Body of pancreas (tissue), 4 donors: ENCODE measurements at regions not wholly inside any gene's neighbourhood (a gene's known extent, or its start where the extent isn't known, plus 50 kb on each side); places are given as distances from the start of the nearest gene placed in this dataset.

Experiments used
- ATAC-seq: fragments of 150-250 bp; one replicate; pipeline ENCODE4 v1.9.1; 2016
- DNase-seq, 4 donors: peaks; one replicate each; pipeline ENCODE4 v3.0.0-alpha.2; 2019
- H3K27ac ChIP-seq, 4 donors: fragments of 200-600 bp; sonication (generic); 1 replicate in 3 of 4; 2 replicates in 1 of 4; pipeline versions ENCODE4 v1.5.1 to v1.6.1; 2016 to 2019; ENCODE audit warnings: mild to moderate bottlenecking in 1 of 4, mixed read lengths in 1 of 4, moderate library complexity in 1 of 4
- H3K27me3 ChIP-seq, 2 donors: fragments of 200-600 bp; sonication (generic); one replicate each; pipeline ENCODE4 v1.6.0; 2016; ENCODE audit warnings: mild to moderate bottlenecking in 1 of 2
- H3K36me3 ChIP-seq, 2 donors: fragments of 200-600 bp; sonication (generic); replicated peaks in 1 of 2; 2 replicates each; pipeline ENCODE4 v1.5.1; 2016; ENCODE audit warnings: low read depth in 2 of 2; ENCODE audit not compliant: insufficient read depth in 1 of 2
- H3K4me1 ChIP-seq: fragments of 200-600 bp; sonication (generic); one replicate; pipeline ENCODE4 v1.6.0; 2016
- H3K4me3 ChIP-seq, 2 donors: fragments of 200-600 bp; sonication (generic); 1 replicate in 1 of 2; 2 replicates in 1 of 2; pipeline ENCODE4 v1.5.1; 2016 to 2019
- H3K9me3 ChIP-seq, 3 donors: fragments of 200-600 bp; sonication (generic); 1 replicate in 2 of 3; 2 replicates in 1 of 3; pipeline ENCODE4 v1.5.1; 2016
- POLR2A ChIP-seq, 3 donors: fragments of 450-650 bp; IDR thresholded peaks; one replicate each; pipeline ENCODE4 v1.6.1; 2016; ENCODE audit warnings: antibody characterized with exemption in 3 of 3, mild to moderate bottlenecking in 2 of 3
- WGBS, 2 donors: methylation state at CpG; one replicate each; pipeline ENCODE4 v1.1.5; 2017; 5-methylcytosine and 5-hydroxymethylcytosine counted together
- intact Hi-C: fragments of 100-400 bp; cut with DNase I; formaldehyde crosslinking; loops from one replicate; pipeline ENCODE4 v1.15.1; 2023
- TF ChIP-seq, protein P1 (sequence below), 7 experiments: fragments of 450-650 bp in 4 of 7; fragments of 200-600 bp in 3 of 7; sonication (generic) in 3 of 7; IDR thresholded peaks; one replicate each; pipeline ENCODE4 v1.5.1; 2016 to 2019; ENCODE audit warnings: antibody characterized with exemption in 7 of 7

DNA sequence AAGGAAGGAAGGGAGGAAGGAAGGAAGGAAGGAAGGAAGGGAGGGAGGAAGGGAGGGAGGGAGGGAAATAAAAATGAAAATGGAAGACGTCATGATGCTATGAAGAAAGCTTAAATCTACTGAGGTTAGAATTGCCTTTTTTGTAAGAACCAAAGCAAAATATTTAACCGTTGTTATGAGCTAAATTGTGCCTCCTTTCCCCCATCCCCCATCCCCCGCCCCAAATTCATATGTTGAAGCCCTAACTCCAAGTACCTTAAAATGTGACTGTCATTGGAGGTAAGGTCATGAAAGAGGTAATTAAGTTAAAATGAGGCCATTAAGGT lies 80.1 kb upstream of the CXADR start:
- Histone ChIP-seq H3K9me3 (no peaks in the 10 kb centered on the region), H3K27ac (no peak overlapping the region), H3K36me3 (no peaks in the 10 kb centered on the region), H3K4me1 (peaks cover 12% of the 10 kb centered on the region), H3K27me3 (no peaks in the 10 kb centered on the region), H3K4me3 (no peak overlapping the region)
- intact Hi-C loops, result no loop called here
- DNase-seq, result no peak
- no peak for ATAC-seq
- no peak for TF ChIP-seq POLR2A (IDR thresholded peaks at IDR 0.05)
- TF ChIP-seq, protein P1, sequence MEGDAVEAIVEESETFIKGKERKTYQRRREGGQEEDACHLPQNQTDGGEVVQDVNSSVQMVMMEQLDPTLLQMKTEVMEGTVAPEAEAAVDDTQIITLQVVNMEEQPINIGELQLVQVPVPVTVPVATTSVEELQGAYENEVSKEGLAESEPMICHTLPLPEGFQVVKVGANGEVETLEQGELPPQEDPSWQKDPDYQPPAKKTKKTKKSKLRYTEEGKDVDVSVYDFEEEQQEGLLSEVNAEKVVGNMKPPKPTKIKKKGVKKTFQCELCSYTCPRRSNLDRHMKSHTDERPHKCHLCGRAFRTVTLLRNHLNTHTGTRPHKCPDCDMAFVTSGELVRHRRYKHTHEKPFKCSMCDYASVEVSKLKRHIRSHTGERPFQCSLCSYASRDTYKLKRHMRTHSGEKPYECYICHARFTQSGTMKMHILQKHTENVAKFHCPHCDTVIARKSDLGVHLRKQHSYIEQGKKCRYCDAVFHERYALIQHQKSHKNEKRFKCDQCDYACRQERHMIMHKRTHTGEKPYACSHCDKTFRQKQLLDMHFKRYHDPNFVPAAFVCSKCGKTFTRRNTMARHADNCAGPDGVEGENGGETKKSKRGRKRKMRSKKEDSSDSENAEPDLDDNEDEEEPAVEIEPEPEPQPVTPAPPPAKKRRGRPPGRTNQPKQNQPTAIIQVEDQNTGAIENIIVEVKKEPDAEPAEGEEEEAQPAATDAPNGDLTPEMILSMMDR (IDR thresholded peaks at IDR 0.05), result no peak
- WGBS, 2 donors, result 79 to 82% methylated on average over 3 of the region's 3 CpGs

DNA sequence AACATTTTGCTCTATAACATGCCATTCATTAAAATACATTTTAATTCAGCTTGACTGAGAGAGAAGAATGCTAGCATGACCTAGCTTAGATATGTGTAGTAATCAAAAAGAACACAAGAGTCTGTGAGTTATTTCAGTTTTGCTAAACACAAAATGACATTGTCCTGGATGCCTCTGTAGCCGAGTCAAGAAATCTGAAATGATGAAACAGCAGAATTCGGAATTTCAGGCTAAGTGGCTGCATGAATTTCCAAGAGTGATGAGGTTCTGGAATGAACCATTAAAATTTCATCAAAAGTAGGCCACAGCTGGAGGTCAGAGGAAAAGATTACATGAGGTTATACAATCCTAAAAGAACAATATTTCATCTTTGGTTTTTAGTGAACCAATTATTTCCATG lies 79.1 kb upstream of the CXADR start:
- TF ChIP-seq, protein P1 (IDR thresholded peaks at IDR 0.05), result no peak
- TF ChIP-seq POLR2A (IDR thresholded peaks at IDR 0.05), result no peak
- H3K27ac ChIP-seq, result no peak overlapping the region
- H3K36me3 ChIP-seq, result no peaks in the 10 kb centered on the region
- DNase-seq (no peak), ATAC-seq (no peak)
- H3K4me1 ChIP-seq, result peaks cover 12% of the 10 kb centered on the region
- no peaks in the 10 kb centered on the region for H3K9me3 ChIP-seq
- H3K4me3 ChIP-seq, result no peak overlapping the region
- WGBS, 2 donors, result 56 to 58% methylated on average over 2 of the region's 2 CpGs
- intact Hi-C loops, result no loop called here
- H3K27me3 ChIP-seq, result no peaks in the 10 kb centered on the region

DNA sequence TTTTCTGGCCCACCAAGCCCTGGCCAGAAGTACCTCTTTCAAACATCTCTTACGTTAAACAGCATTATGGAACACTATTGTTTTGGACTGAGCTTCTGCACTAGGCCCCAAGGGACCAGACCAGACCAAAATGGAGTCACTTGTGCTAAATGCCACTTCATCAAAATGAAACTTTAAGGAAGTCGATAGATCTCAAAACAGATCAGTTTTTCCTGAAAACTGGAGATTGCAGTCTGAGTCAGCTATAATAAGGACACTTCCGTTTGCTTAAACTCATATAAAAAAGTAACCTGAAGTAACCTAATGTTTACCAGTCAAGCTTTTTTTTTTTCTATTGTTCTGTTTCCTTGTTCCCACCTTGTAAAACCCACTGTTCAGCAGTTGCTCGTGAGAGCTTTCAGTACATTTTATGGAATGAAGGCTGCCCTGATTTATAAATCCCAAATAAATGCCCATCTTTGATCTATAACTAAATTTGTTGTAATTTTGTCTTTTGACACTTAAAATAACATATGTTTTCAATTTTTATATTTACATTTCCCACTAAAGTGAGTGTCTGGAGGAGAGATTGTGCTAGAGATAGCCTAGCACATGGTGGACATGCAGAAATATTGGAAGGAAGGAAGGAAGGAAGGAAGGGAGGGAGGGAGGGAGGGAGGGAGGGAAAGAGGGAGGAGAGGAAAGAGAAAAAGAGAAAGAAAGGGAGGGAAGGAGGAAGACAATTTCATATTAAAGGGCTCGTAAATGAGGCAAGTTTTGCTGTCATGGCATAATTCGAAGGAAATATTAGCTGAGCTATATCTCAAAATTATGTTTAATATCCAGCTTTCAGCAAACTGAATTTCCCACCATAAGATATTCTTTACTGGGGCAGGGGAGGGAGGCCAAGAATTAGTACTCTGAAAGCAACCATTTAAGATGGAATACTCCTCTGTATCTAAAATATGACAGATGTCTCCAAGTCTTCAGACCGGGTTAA lies 77.0 kb upstream of the CXADR start:
- H3K4me1 ChIP-seq, result peaks cover 17% of the 10 kb centered on the region

DNA sequence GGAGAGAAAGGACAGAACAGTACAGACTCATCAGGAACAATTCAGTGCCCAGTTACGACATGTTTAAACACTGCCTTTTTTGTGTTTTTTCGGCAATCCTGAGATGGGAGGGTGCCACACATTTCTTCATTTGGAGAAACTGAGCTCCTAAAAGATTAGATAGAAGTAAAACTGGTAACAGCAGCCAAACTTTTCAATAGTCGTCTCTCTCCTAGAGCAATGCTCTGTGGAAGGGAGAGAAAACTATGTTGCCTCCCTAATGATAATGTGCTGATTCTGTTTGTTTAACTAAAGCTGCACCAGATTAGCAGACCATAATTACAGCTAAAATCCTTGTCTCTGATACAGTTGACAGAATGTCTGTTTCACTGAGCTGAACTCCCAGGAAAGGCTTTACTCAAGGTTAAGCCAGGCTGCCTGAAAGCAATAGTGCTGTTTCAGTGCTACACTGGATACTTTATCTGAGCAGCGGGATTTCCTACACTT lies 76.2 kb upstream of the CXADR start:
- ATAC-seq, result no peak

More for the DNA sequence above, 77.0 kb upstream of the CXADR start:
- intact Hi-C loops, result no loop called here
- WGBS, 2 donors, result 61 to 70% methylated on average over 7 of the region's 7 CpGs
- Histone ChIP-seq H3K27me3 (no peaks in the 10 kb centered on the region), H3K27ac (peak overlapping the region in 3 of 4 donors; percentile 31 to 67 (median 43)), H3K36me3 (no peaks in the 10 kb centered on the region), H3K4me3 (no peak overlapping the region), H3K9me3 (no peaks in the 10 kb centered on the region)
- DNase-seq (no peak), ATAC-seq (no peak)
- TF ChIP-seq, protein P1 (IDR thresholded peaks at IDR 0.05), result no peak
- TF ChIP-seq POLR2A (IDR thresholded peaks at IDR 0.05), result no peak

More for the DNA sequence above, 76.2 kb upstream of the CXADR start:
- peaks cover 25% of the 10 kb centered on the region for H3K4me1 ChIP-seq
- WGBS, 2 donors, result 25% methylated on average over 4 of the region's 4 CpGs
- TF ChIP-seq, protein P1 (IDR thresholded peaks at IDR 0.05), result no peak
- no peaks in the 10 kb centered on the region for H3K27me3 ChIP-seq
- peak overlapping the region in 3 of 4 donors; percentile 31 to 67 (median 43) for H3K27ac ChIP-seq
- no peak overlapping the region for H3K4me3 ChIP-seq
- intact Hi-C loops, result no loop called here
- DNase-seq, result no peak
- H3K9me3 ChIP-seq, result no peaks in the 10 kb centered on the region
- no peaks in the 10 kb centered on the region for H3K36me3 ChIP-seq
